H1 (cell line): ENCODE measurements at regions not wholly inside any gene's neighbourhood (a gene's known extent, or its start where the extent isn't known, plus 50 kb on each side); places are given as distances from the start of the nearest gene placed in this dataset.

Experiments
- RAD21 ChIP-seq, 2 experiments: IDR thresholded peaks in 1 of 2; conservative IDR thresholded peaks in 1 of 2; 2 replicates each; pipeline ENCODE4 v1.6.1; 2011; ENCODE audit warnings: low read depth in 2 of 2, low read length in 2 of 2, improper control_type of control experiment in 1 of 2, inconsistent platforms in 1 of 2, mild to moderate bottlenecking in 1 of 2, moderate library complexity in 1 of 2
- TF ChIP-seq, protein P1 (sequence below): IDR thresholded peaks from 2 replicates; pipeline ENCODE4 v1.6.1; 2012; ENCODE audit warnings: low read length, inconsistent platforms
- TF ChIP-seq, protein P2 (sequence below): IDR thresholded peaks from 2 replicates; pipeline ENCODE4 v1.6.1; 2011; ENCODE audit warnings: low read depth, mild to moderate bottlenecking, low read length; ENCODE audit not compliant: insufficient read depth

- TF ChIP-seq, protein P1, sequence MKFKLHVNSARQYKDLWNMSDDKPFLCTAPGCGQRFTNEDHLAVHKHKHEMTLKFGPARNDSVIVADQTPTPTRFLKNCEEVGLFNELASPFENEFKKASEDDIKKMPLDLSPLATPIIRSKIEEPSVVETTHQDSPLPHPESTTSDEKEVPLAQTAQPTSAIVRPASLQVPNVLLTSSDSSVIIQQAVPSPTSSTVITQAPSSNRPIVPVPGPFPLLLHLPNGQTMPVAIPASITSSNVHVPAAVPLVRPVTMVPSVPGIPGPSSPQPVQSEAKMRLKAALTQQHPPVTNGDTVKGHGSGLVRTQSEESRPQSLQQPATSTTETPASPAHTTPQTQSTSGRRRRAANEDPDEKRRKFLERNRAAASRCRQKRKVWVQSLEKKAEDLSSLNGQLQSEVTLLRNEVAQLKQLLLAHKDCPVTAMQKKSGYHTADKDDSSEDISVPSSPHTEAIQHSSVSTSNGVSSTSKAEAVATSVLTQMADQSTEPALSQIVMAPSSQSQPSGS, result no peak
- TF ChIP-seq RAD21 (IDR thresholded peaks at IDR 0.05 in 1 of 2, conservative IDR thresholded peaks at IDR 0.05 in 1 of 2; ENCODE audit: low read depth in 2 of 2, low read length in 2 of 2), result no peak
- TF ChIP-seq, protein P2, sequence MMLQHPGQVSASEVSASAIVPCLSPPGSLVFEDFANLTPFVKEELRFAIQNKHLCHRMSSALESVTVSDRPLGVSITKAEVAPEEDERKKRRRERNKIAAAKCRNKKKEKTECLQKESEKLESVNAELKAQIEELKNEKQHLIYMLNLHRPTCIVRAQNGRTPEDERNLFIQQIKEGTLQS, result no peak
Measured at GRCh38 chr5:23655674-23656073, 148.3 kb downstream of the PRDM9 start (continued).
